Left lung (tissue), 4 donors: ENCODE measurements at regions not wholly inside any gene's neighbourhood (a gene's known extent, or its start where the extent isn't known, plus 50 kb on each side); places are given as distances from the start of the nearest gene placed in this dataset.

Source experiments
- ATAC-seq: fragments of 200-7000 bp; cut with Tn5 transposase; one replicate; pipeline ENCODE4 v1.9.1; 2020; ENCODE audit warnings: moderate library complexity
- DNase-seq, 4 donors: peaks; one replicate each; pipeline ENCODE4 v3.0.0-alpha.2; 2013 to 2020
- H3K27ac ChIP-seq, 2 donors: fragments of 200-600 bp; sonication (generic) in 1 of 2; one replicate each; pipeline versions ENCODE4 v1.5.0 to v1.8.0; 2020 to 2021
- H3K27me3 ChIP-seq, 2 donors: fragments of 200-600 bp; sonication (generic) in 1 of 2; one replicate each; pipeline versions ENCODE4 v1.5.0 to v1.8.0; 2020 to 2021
- H3K36me3 ChIP-seq, 2 donors: fragments of 200-600 bp; sonication (generic) in 1 of 2; one replicate each; pipeline versions ENCODE4 v1.5.0 to v1.8.0; 2020 to 2021
- H3K4me1 ChIP-seq, 2 donors: fragments of 200-600 bp; one replicate each; pipeline ENCODE4 v1.8.0; 2021
- H3K4me3 ChIP-seq, 2 donors: fragments of 200-600 bp; sonication (generic) in 1 of 2; one replicate each; pipeline versions ENCODE4 v1.5.0 to v1.8.0; 2020 to 2021; ENCODE audit warnings: mild to moderate bottlenecking in 1 of 2
- H3K9me3 ChIP-seq, 2 donors: fragments of 200-600 bp; sonication (generic) in 1 of 2; one replicate each; pipeline versions ENCODE4 v1.5.0 to v1.8.0; 2020 to 2021
- intact Hi-C, 2 donors: fragments of 100-400 bp; cut with DNase I; formaldehyde crosslinking; loops; one replicate each; pipeline versions ENCODE4 v1.11.2 to v1.14.2; 2022
- TF ChIP-seq, protein P1 (sequence below), 2 donors: fragments of 200-600 bp; sonication (generic) in 1 of 2; IDR thresholded peaks; one replicate each; pipeline versions ENCODE4 v1.5.0 to v1.8.0; 2021; ENCODE audit warnings: antibody characterized with exemption in 2 of 2
- donor health status: DM: no; HTN: yes; CAD: no.
- donor health status: DM: no; HTN: no; CAD: no.

DNA sequence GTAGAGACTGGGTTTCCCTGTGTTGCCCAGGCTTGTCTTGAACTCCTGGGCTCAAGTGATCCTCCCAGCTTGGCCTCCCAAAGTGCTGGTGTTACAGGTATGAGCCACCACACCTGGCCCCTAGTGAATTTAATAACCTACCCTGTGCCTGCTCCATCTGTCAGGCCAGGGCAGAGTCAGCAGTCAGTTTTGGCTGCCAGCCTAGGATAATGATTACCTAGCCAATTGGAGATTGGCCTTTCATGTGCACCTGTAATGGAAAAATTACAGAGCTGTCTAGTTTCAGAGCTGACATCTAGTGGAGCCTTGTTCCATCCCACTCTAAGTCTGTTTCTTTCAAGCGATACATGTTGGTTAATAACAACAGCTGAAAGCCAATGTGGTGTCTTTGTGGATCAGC, 92.0 kb downstream of the DIRAS3 start:
- ATAC-seq = no peak
- Histone ChIP-seq H3K27ac (no peak overlapping the region), H3K4me1 (peaks cover 0 to 8% of the 10 kb centered on the region in 2 donors), H3K4me3 (no peak overlapping the region), H3K9me3 (peaks cover 0 to 16% of the 10 kb centered on the region in 2 donors), H3K27me3 (no peaks in the 10 kb centered on the region), H3K36me3 (no peaks in the 10 kb centered on the region)
- no peak for DNase-seq
- TF ChIP-seq, protein P1, sequence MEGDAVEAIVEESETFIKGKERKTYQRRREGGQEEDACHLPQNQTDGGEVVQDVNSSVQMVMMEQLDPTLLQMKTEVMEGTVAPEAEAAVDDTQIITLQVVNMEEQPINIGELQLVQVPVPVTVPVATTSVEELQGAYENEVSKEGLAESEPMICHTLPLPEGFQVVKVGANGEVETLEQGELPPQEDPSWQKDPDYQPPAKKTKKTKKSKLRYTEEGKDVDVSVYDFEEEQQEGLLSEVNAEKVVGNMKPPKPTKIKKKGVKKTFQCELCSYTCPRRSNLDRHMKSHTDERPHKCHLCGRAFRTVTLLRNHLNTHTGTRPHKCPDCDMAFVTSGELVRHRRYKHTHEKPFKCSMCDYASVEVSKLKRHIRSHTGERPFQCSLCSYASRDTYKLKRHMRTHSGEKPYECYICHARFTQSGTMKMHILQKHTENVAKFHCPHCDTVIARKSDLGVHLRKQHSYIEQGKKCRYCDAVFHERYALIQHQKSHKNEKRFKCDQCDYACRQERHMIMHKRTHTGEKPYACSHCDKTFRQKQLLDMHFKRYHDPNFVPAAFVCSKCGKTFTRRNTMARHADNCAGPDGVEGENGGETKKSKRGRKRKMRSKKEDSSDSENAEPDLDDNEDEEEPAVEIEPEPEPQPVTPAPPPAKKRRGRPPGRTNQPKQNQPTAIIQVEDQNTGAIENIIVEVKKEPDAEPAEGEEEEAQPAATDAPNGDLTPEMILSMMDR (IDR thresholded peaks at IDR 0.05) = no peak
- intact Hi-C loops = no loop called here

DNA sequence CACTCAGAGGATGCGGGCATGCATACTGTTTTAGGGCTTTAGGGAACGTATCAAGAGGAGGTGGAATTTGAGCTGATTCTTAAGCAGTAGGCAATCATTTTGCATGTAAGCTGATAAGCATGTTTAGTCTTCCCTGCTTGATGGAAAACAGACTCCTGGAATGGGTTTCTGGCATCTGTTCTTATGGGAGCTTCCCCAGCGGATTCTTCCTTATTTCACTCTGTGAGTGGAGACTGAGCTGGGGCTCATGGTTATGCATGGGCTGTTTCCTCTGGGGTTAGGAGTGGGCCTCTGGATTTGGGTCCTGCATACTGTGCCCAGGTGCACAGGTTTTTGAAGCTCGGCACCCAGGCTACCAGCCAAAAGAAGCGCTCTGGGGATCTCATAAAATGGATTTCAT, 93.4 kb downstream of the DIRAS3 start:
- DNase-seq (peak in 2 of 4 donors; percentile 44 to 71), ATAC-seq (no peak)
- intact Hi-C loops = no loop called here
- TF ChIP-seq, protein P1 (IDR thresholded peaks at IDR 0.05) = no peak
- H3K27ac ChIP-seq = no peak overlapping the region
- H3K9me3 ChIP-seq = peaks cover 0 to 2% of the 10 kb centered on the region in 2 donors
- H3K27me3 ChIP-seq = no peaks in the 10 kb centered on the region
- H3K36me3 ChIP-seq = no peaks in the 10 kb centered on the region
- H3K4me1 ChIP-seq = peaks cover 0 to 8% of the 10 kb centered on the region in 2 donors
- H3K4me3 ChIP-seq = no peak overlapping the region

DNA sequence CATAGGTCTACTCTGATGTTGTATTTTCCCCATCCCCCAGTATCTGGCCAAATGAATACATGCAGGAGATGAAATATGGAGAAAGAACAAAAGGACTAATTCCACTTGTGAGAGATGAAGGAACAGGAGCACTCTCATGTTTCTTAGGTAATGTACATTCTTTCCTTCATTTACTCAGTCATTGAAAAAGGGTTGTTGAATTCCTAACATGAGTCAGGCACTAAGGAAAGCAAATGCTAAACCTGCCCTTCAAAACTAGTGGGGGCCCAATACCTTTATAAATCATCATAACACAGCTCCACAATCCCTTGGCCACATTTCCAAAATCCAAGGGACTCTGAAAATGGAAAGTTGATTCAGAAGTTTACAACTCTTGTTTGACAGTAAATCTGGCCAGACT, 94.3 kb downstream of the DIRAS3 start:
- intact Hi-C loops = no loop called here
- ATAC-seq = peak; percentile 86
- no peaks in the 10 kb centered on the region for H3K27me3 ChIP-seq
- no peak overlapping the region for H3K4me3 ChIP-seq
- peak in 1 of 4 donors; percentile 15 for DNase-seq
- H3K36me3 ChIP-seq = no peaks in the 10 kb centered on the region
- peak overlapping the region; percentile 57 to 75 for H3K27ac ChIP-seq
- peaks cover 0 to 8% of the 10 kb centered on the region in 2 donors for H3K4me1 ChIP-seq
- H3K9me3 ChIP-seq = no peaks in the 10 kb centered on the region
- TF ChIP-seq, protein P1 (IDR thresholded peaks at IDR 0.05) = no peak

DNA sequence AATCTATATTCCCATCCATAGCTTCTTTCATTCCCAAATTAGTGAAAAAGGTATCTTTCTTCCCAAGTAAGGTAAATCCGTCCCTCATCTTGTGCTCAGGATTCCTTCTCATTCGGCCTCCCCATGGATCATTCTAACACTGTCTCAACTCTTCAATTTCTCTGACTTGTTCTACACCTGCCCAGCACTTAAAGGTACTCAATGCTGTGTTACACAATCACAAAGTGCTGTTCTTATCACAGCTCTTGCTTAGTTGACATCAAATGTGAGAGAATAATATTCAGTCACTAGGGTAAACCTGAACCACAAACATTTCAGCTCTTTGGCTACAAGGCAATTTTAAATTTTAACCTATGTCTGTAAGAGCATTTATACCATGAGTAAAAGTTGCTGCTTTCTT, 94.8 kb downstream of the DIRAS3 start:
- DNase-seq (peak in 1 of 4 donors; percentile 28), ATAC-seq (peak; percentile 86)
- Histone ChIP-seq H3K9me3 (no peaks in the 10 kb centered on the region), H3K27ac (peak overlapping the region; percentile 57 to 75), H3K4me1 (peaks cover 0 to 8% of the 10 kb centered on the region in 2 donors), H3K36me3 (no peaks in the 10 kb centered on the region), H3K4me3 (no peak overlapping the region), H3K27me3 (no peaks in the 10 kb centered on the region)
- intact Hi-C loops = no loop called here
- TF ChIP-seq, protein P1 (IDR thresholded peaks at IDR 0.05) = no peak

DNA sequence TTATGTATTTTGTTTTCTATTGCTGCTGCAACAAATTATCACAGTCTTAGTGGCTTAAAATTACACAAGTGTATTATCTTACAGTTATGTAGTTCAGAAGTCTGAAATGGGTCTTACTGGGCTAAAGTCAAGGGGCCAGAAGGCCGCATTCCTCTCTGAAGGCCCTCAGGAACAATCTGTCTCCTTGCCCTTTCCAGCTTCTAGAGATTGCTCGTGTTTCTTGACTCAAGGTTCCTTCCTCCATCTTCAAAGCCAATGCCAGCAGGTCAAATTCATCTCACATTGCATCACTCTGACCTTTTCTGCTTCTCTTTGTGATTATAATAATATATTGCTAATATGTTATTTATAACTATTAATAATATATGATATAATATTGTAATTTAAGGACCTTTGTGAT, 97.1 kb downstream of the DIRAS3 start:
- intact Hi-C loops = no loop called here

More for the DNA sequence above, 97.1 kb downstream of the DIRAS3 start:
- no peak for ATAC-seq
- no peaks in the 10 kb centered on the region for H3K36me3 ChIP-seq
- no peak overlapping the region for H3K4me3 ChIP-seq
- peaks cover 0 to 8% of the 10 kb centered on the region in 2 donors for H3K4me1 ChIP-seq
- TF ChIP-seq, protein P1 (IDR thresholded peaks at IDR 0.05) = no peak
- H3K27ac ChIP-seq = no peak overlapping the region
- H3K27me3 ChIP-seq = peaks cover 0 to 6% of the 10 kb centered on the region in 2 donors
- no peak for DNase-seq
- H3K9me3 ChIP-seq = no peaks in the 10 kb centered on the region
